ENCODE measurements at regions not wholly inside any gene's neighbourhood (a gene's known extent, or its start where the extent isn't known, plus 50 kb on each side); places are given as distances from the start of the nearest gene placed in this dataset.
"Not testable (repeated sequence)": the region's sequence is repeated elsewhere in the genome, so short reads cannot be mapped to it uniquely, and the experiment has no call there.

- not testable (repeated sequence) for H2AFZ ChIP-seq (ENCODE audit: low read depth, low read length); H3K4me3 ChIP-seq (ENCODE audit: insufficient read depth in 1 of 2, low read depth in 1 of 2, low read length in 2 of 2); H3K27me3 ChIP-seq (ENCODE audit: control insufficient read depth in 1 of 2, insufficient read depth in 1 of 2, low read length in 2 of 2); H3K9ac ChIP-seq (ENCODE audit: low read length); H3K14ac ChIP-seq (ENCODE audit: low read length in 2 of 2); H3K4me2 ChIP-seq (ENCODE audit: low read length, poor library complexity, severe bottlenecking); H3K79me1 ChIP-seq (replicated peaks; ENCODE audit: low read length, poor library complexity, severe bottlenecking); H3K4ac ChIP-seq (ENCODE audit: low read depth in 1 of 2, low read length in 2 of 2); H2BK15ac ChIP-seq (ENCODE audit: low read depth, poor library complexity, severe bottlenecking); H4K8ac ChIP-seq (ENCODE audit: low read length); H3K36me3 ChIP-seq (ENCODE audit: control insufficient read depth in 1 of 2, insufficient read depth in 2 of 2, low read depth in 1 of 2, low read length in 2 of 2); DNase-seq; H3K18ac ChIP-seq (ENCODE audit: low read depth in 1 of 2, low read length in 2 of 2); H3K4me1 ChIP-seq (ENCODE audit: control insufficient read depth, insufficient read depth, low read depth, low read length); H4K91ac ChIP-seq (ENCODE audit: low read length); H3K27ac ChIP-seq (ENCODE audit: low read length, poor library complexity, severe bottlenecking); H2BK5ac ChIP-seq (ENCODE audit: low read depth, low read length, poor library complexity, severe bottlenecking); H2BK120ac ChIP-seq (ENCODE audit: low read depth, low read length); H3K23ac ChIP-seq (ENCODE audit: low read length in 2 of 2); H2AK5ac ChIP-seq (ENCODE audit: low read length, severe bottlenecking); H2BK12ac ChIP-seq (ENCODE audit: low read length in 2 of 2); H3K9me3 ChIP-seq (ENCODE audit: control insufficient read depth, low read length)
Observed at GRCh38 chr4:115194612-115195011, 81.2 kb upstream of the NDST4 start.

- H3K9me3 ChIP-seq (ENCODE audit: control insufficient read depth, low read length), result peaks cover 5% of the 10 kb centered on the region
- no peaks in the 10 kb centered on the region for H3K79me1 ChIP-seq (replicated peaks; ENCODE audit: low read length, poor library complexity, severe bottlenecking)
- no peak overlapping the region for H2BK5ac ChIP-seq (ENCODE audit: low read depth, low read length, poor library complexity, severe bottlenecking)
- H3K27ac ChIP-seq (ENCODE audit: low read length, poor library complexity, severe bottlenecking), result no peak overlapping the region
- no peak overlapping the region for H2BK15ac ChIP-seq (ENCODE audit: low read depth, poor library complexity, severe bottlenecking)
- no peak overlapping the region for H2AK5ac ChIP-seq (ENCODE audit: low read length, severe bottlenecking)
- no peaks in the 10 kb centered on the region for H3K4me1 ChIP-seq (ENCODE audit: control insufficient read depth, insufficient read depth, low read depth, low read length)
- H2AFZ ChIP-seq (ENCODE audit: low read depth, low read length), result no peak overlapping the region
- no peak overlapping the region for H3K9ac ChIP-seq (ENCODE audit: low read length)
- H4K91ac ChIP-seq (ENCODE audit: low read length), result no peak overlapping the region
- no peak overlapping the region for H3K23ac ChIP-seq (ENCODE audit: low read length in 2 of 2)
- no peak overlapping the region for H3K4me3 ChIP-seq (ENCODE audit: insufficient read depth in 1 of 2, low read depth in 1 of 2, low read length in 2 of 2)
- no peak for DNase-seq
- no peak overlapping the region for H2BK12ac ChIP-seq (ENCODE audit: low read length in 2 of 2)
- H3K4me2 ChIP-seq (ENCODE audit: low read length, poor library complexity, severe bottlenecking), result no peak overlapping the region
- H3K27me3 ChIP-seq (ENCODE audit: control insufficient read depth in 1 of 2, insufficient read depth in 1 of 2, low read length in 2 of 2), result no peaks in the 10 kb centered on the region
- no peak overlapping the region for H3K18ac ChIP-seq (ENCODE audit: low read depth in 1 of 2, low read length in 2 of 2)
- no peak overlapping the region for H4K8ac ChIP-seq (ENCODE audit: low read length)
- no peak overlapping the region for H3K4ac ChIP-seq (ENCODE audit: low read depth in 1 of 2, low read length in 2 of 2)
- no peak overlapping the region for H3K14ac ChIP-seq (ENCODE audit: low read length in 2 of 2)
- no peaks in the 10 kb centered on the region for H3K36me3 ChIP-seq (ENCODE audit: control insufficient read depth in 1 of 2, insufficient read depth in 2 of 2, low read depth in 1 of 2, low read length in 2 of 2)
- H2BK120ac ChIP-seq (ENCODE audit: low read depth, low read length), result no peak overlapping the region
Observed at GRCh38 chr4:115190529-115190928, 77.1 kb upstream of the NDST4 start.

- WGBS, result 100% methylated on average over 1 of the region's 1 CpG
- no peak overlapping the region for H2AFZ ChIP-seq (ENCODE audit: low read depth, low read length)
- H4K91ac ChIP-seq (ENCODE audit: low read length), result no peak overlapping the region
- no peak overlapping the region for H3K4ac ChIP-seq (ENCODE audit: low read depth in 1 of 2, low read length in 2 of 2)
- H3K79me1 ChIP-seq (replicated peaks; ENCODE audit: low read length, poor library complexity, severe bottlenecking), result no peaks in the 10 kb centered on the region
- peaks cover 5% of the 10 kb centered on the region for H3K9me3 ChIP-seq (ENCODE audit: control insufficient read depth, low read length)
- no peaks in the 10 kb centered on the region for H3K4me1 ChIP-seq (ENCODE audit: control insufficient read depth, insufficient read depth, low read depth, low read length)
- H2BK15ac ChIP-seq (ENCODE audit: low read depth, poor library complexity, severe bottlenecking), result no peak overlapping the region
- no peaks in the 10 kb centered on the region for H3K27me3 ChIP-seq (ENCODE audit: control insufficient read depth in 1 of 2, insufficient read depth in 1 of 2, low read length in 2 of 2)
- no peaks in the 10 kb centered on the region for H3K36me3 ChIP-seq (ENCODE audit: control insufficient read depth in 1 of 2, insufficient read depth in 2 of 2, low read depth in 1 of 2, low read length in 2 of 2)
- no peak overlapping the region for H3K18ac ChIP-seq (ENCODE audit: low read depth in 1 of 2, low read length in 2 of 2)
- no peak overlapping the region for H3K4me2 ChIP-seq (ENCODE audit: low read length, poor library complexity, severe bottlenecking)
- no peak overlapping the region for H3K9ac ChIP-seq (ENCODE audit: low read length)
- no peak overlapping the region for H2AK5ac ChIP-seq (ENCODE audit: low read length, severe bottlenecking)
- H2BK5ac ChIP-seq (ENCODE audit: low read depth, low read length, poor library complexity, severe bottlenecking), result no peak overlapping the region
- no peak overlapping the region for H2BK12ac ChIP-seq (ENCODE audit: low read length in 2 of 2)
- no peak overlapping the region for H4K8ac ChIP-seq (ENCODE audit: low read length)
- no peak for DNase-seq
- H3K27ac ChIP-seq (ENCODE audit: low read length, poor library complexity, severe bottlenecking), result no peak overlapping the region
- H3K14ac ChIP-seq (ENCODE audit: low read length in 2 of 2), result no peak overlapping the region
- no peak overlapping the region for H3K4me3 ChIP-seq (ENCODE audit: insufficient read depth in 1 of 2, low read depth in 1 of 2, low read length in 2 of 2)
- H3K23ac ChIP-seq (ENCODE audit: low read length in 2 of 2), result no peak overlapping the region
- no peak overlapping the region for H2BK120ac ChIP-seq (ENCODE audit: low read depth, low read length)
Observed at GRCh38 chr4:115187136-115187535, 73.7 kb upstream of the NDST4 start.

- H4K8ac ChIP-seq (ENCODE audit: low read length); H3K14ac ChIP-seq (ENCODE audit: low read length in 2 of 2); H3K4me3 ChIP-seq (ENCODE audit: insufficient read depth in 1 of 2, low read depth in 1 of 2, low read length in 2 of 2); H3K23ac ChIP-seq (ENCODE audit: low read length in 2 of 2); H3K4me2 ChIP-seq (ENCODE audit: low read length, poor library complexity, severe bottlenecking); H3K18ac ChIP-seq (ENCODE audit: low read depth in 1 of 2, low read length in 2 of 2); H2BK120ac ChIP-seq (ENCODE audit: low read depth, low read length); H2BK15ac ChIP-seq (ENCODE audit: low read depth, poor library complexity, severe bottlenecking); H2AFZ ChIP-seq (ENCODE audit: low read depth, low read length); H2BK12ac ChIP-seq (ENCODE audit: low read length in 2 of 2); H3K36me3 ChIP-seq (ENCODE audit: control insufficient read depth in 1 of 2, insufficient read depth in 2 of 2, low read depth in 1 of 2, low read length in 2 of 2); H3K27me3 ChIP-seq (ENCODE audit: control insufficient read depth in 1 of 2, insufficient read depth in 1 of 2, low read length in 2 of 2); H3K27ac ChIP-seq (ENCODE audit: low read length, poor library complexity, severe bottlenecking); H2BK5ac ChIP-seq (ENCODE audit: low read depth, low read length, poor library complexity, severe bottlenecking); H3K4me1 ChIP-seq (ENCODE audit: control insufficient read depth, insufficient read depth, low read depth, low read length); H4K91ac ChIP-seq (ENCODE audit: low read length); H3K9me3 ChIP-seq (ENCODE audit: control insufficient read depth, low read length); H3K79me1 ChIP-seq (replicated peaks; ENCODE audit: low read length, poor library complexity, severe bottlenecking); H3K4ac ChIP-seq (ENCODE audit: low read depth in 1 of 2, low read length in 2 of 2); H2AK5ac ChIP-seq (ENCODE audit: low read length, severe bottlenecking); H3K9ac ChIP-seq (ENCODE audit: low read length); DNase-seq: not testable (repeated sequence)
- 96% methylated on average over 40 of the region's 41 CpGs for WGBS
Observed at GRCh38 chr4:115179438-115180062, 66.1 kb upstream of the NDST4 start.
